Neural progenitor cell (in vitro differentiated cells): ENCODE measurements at regions not wholly inside any gene's neighbourhood (a gene's known extent, or its start where the extent isn't known, plus 50 kb on each side); places are given as distances from the start of the nearest gene placed in this dataset.

Experiments
- DNase-seq: peaks from one replicate; pipeline ENCODE4 v3.0.0-alpha.2; 2016; ENCODE audit warnings: low spot score
- H2AFZ ChIP-seq: fragments of 200-600 bp; sonication (generic); replicated peaks from 2 replicates; pipeline ENCODE4 v1.6.1; 2016; ENCODE audit warnings: antibody characterized with exemption
- H3F3A ChIP-seq: fragments of 200-600 bp; sonication (generic); 2 replicates; pipeline ENCODE4 v1.6.1; 2016; ENCODE audit warnings: antibody characterized with exemption, low read depth
- H3K27ac ChIP-seq: fragments of 200-600 bp; sonication (generic); 2 replicates; pipeline ENCODE4 v1.5.1; 2016; ENCODE audit warnings: mild to moderate bottlenecking
- H3K27me3 ChIP-seq: fragments of 200-600 bp; sonication (generic); 2 replicates; pipeline ENCODE4 v1.6.1; 2016; ENCODE audit warnings: mild to moderate bottlenecking, moderate library complexity
- H3K36me3 ChIP-seq: fragments of 200-600 bp; sonication (generic); 2 replicates; pipeline ENCODE4 v1.5.1; 2016
- H3K4me1 ChIP-seq: fragments of 200-600 bp; sonication (generic); 2 replicates; pipeline ENCODE4 v1.6.1; 2016; ENCODE audit warnings: mixed run types
- H3K4me2 ChIP-seq: fragments of 200-600 bp; sonication (generic); 2 replicates; pipeline ENCODE4 v1.6.1; 2016
- H3K4me3 ChIP-seq: fragments of 200-600 bp; sonication (generic); 2 replicates; pipeline ENCODE4 v1.5.1; 2016
- H3K79me2 ChIP-seq: fragments of 200-600 bp; sonication (generic); 2 replicates; pipeline ENCODE4 v1.6.1; 2016; ENCODE audit warnings: low read depth
- H3K9ac ChIP-seq: fragments of 200-600 bp; sonication (generic); 2 replicates; pipeline ENCODE4 v1.6.1; 2016
- H3K9me3 ChIP-seq: fragments of 200-600 bp; sonication (generic); 2 replicates; pipeline ENCODE4 v1.5.1; 2016; ENCODE audit warnings: low read depth
- H4K20me1 ChIP-seq: fragments of 200-600 bp; sonication (generic); 2 replicates; pipeline ENCODE4 v1.6.1; 2016; ENCODE audit warnings: low read depth
- H3K27ac Mint-ChIP-seq: 3 replicates; pipeline ENCODE4 v1.8.0; 2021; ENCODE audit warnings: mixed read lengths
- H3K27me3 Mint-ChIP-seq: 2 replicates; pipeline ENCODE4 v1.8.0; 2022; ENCODE audit warnings: low read depth, mild to moderate bottlenecking, inconsistent platforms, moderate library complexity, mixed read lengths; ENCODE audit not compliant: insufficient read depth
- H3K36me3 Mint-ChIP-seq: 3 replicates; pipeline ENCODE4 v1.8.0; 2021; ENCODE audit warnings: mixed read lengths
- H3K4me1 Mint-ChIP-seq: 3 replicates; pipeline ENCODE4 v1.8.0; 2021; ENCODE audit warnings: mixed read lengths
- H3K4me3 Mint-ChIP-seq: 3 replicates; pipeline ENCODE4 v1.8.0; 2021; ENCODE audit warnings: mild to moderate bottlenecking, moderate library complexity, mixed read lengths
- H3K9me3 Mint-ChIP-seq: 3 replicates; pipeline ENCODE4 v1.8.0; 2020; ENCODE audit warnings: mixed read lengths
- CTCF ChIP-seq: fragments of 200-600 bp; sonication (generic); IDR thresholded peaks from 2 replicates; pipeline ENCODE4 v1.5.1; 2017; ENCODE audit warnings: antibody characterized with exemption, mild to moderate bottlenecking
- EZH2 ChIP-seq: fragments of 200-600 bp; sonication (generic); IDR thresholded peaks from 2 replicates; pipeline ENCODE4 v1.6.1; 2017; ENCODE audit warnings: antibody characterized with exemption, mild to moderate bottlenecking, moderate library complexity
- EZH2phosphoT487 ChIP-seq: fragments of 200-600 bp; sonication (generic); IDR thresholded peaks from 2 replicates; pipeline ENCODE4 v1.6.1; 2017; ENCODE audit warnings: antibody characterized with exemption

- H3K4me1 ChIP-seq, result no peaks in the 10 kb centered on the region
- no peak overlapping the region for H3K9ac ChIP-seq
- H3K79me2 ChIP-seq, result no peaks in the 10 kb centered on the region
- no peaks in the 10 kb centered on the region for H3K27me3 ChIP-seq
- no peak overlapping the region for H3K4me3 ChIP-seq
- TF ChIP-seq EZH2, result no peak
- no peak for TF ChIP-seq CTCF
- TF ChIP-seq EZH2phosphoT487, result no peak
- no peak overlapping the region for H3K4me2 ChIP-seq
- H3K36me3 ChIP-seq, result no peaks in the 10 kb centered on the region
- Mint-ChIP-seq H3K36me3 (no peaks in the 10 kb centered on the region), H3K9me3 (no peaks in the 10 kb centered on the region), H3K4me3 (no peak overlapping the region), H3K27ac (no peak overlapping the region), H3K4me1 (no peaks in the 10 kb centered on the region), H3K27me3 (no peaks in the 10 kb centered on the region)
- no peak overlapping the region for H2AFZ ChIP-seq
- no peak for DNase-seq
- H3F3A ChIP-seq, result peaks cover 10% of the 10 kb centered on the region
- H4K20me1 ChIP-seq, result no peaks in the 10 kb centered on the region
- no peaks in the 10 kb centered on the region for H3K9me3 ChIP-seq
- no peak overlapping the region for H3K27ac ChIP-seq
Observed at GRCh38 chr1:66438501-66438900, 95.5 kb upstream of the SGIP1 start.

- no peak for TF ChIP-seq CTCF
- no peak for TF ChIP-seq EZH2phosphoT487
- no peak for TF ChIP-seq EZH2
- Histone ChIP-seq H3K79me2 (no peaks in the 10 kb centered on the region), H3K4me3 (no peak overlapping the region), H3F3A (peaks cover 10% of the 10 kb centered on the region), H4K20me1 (no peaks in the 10 kb centered on the region), H3K9me3 (no peaks in the 10 kb centered on the region), H3K27me3 (no peaks in the 10 kb centered on the region), H3K27ac (no peak overlapping the region), H3K9ac (no peak overlapping the region), H3K4me1 (no peaks in the 10 kb centered on the region), H3K36me3 (no peaks in the 10 kb centered on the region), H2AFZ (no peak overlapping the region), H3K4me2 (no peak overlapping the region)
- DNase-seq, result no peak
- Mint-ChIP-seq H3K27ac (no peak overlapping the region), H3K9me3 (no peaks in the 10 kb centered on the region), H3K27me3 (no peaks in the 10 kb centered on the region), H3K4me1 (no peaks in the 10 kb centered on the region), H3K4me3 (no peak overlapping the region), H3K36me3 (no peaks in the 10 kb centered on the region)
Observed at GRCh38 chr1:66439031-66439740, 94.8 kb upstream of the SGIP1 start.

GRCh38 chr1:66443793-66444192 lies 90.2 kb upstream of the SGIP1 start:
- DNase-seq, result no peak
- H3K4me3 ChIP-seq, result no peak overlapping the region
- H4K20me1 ChIP-seq, result no peaks in the 10 kb centered on the region
- Mint-ChIP-seq H3K27me3 (no peaks in the 10 kb centered on the region), H3K36me3 (no peaks in the 10 kb centered on the region), H3K4me1 (peaks cover 14% of the 10 kb centered on the region), H3K4me3 (no peak overlapping the region), H3K27ac (no peak overlapping the region), H3K9me3 (no peaks in the 10 kb centered on the region)
- no peak overlapping the region for H3K9ac ChIP-seq
- H3K4me2 ChIP-seq, result no peak overlapping the region
- no peak overlapping the region for H3K27ac ChIP-seq
- no peaks in the 10 kb centered on the region for H3K27me3 ChIP-seq
- no peaks in the 10 kb centered on the region for H3K9me3 ChIP-seq
- no peaks in the 10 kb centered on the region for H3K79me2 ChIP-seq
- no peak for TF ChIP-seq CTCF
- TF ChIP-seq EZH2, result no peak
- no peak for TF ChIP-seq EZH2phosphoT487
- no peak overlapping the region for H2AFZ ChIP-seq
- H3K36me3 ChIP-seq, result no peaks in the 10 kb centered on the region
- peaks cover 14% of the 10 kb centered on the region for H3F3A ChIP-seq
- H3K4me1 ChIP-seq, result no peaks in the 10 kb centered on the region
